GM12878 (cell line): ENCODE measurements at regions not wholly inside any gene's neighbourhood (a gene's known extent, or its start where the extent isn't known, plus 50 kb on each side); places are given as distances from the start of the nearest gene placed in this dataset.

Experiments used
- ATAC-seq: fragments of 200-7000 bp; cut with Tn5 transposase; 3 replicates; pipeline ENCODE4 v1.9.1; 2020; ENCODE audit warnings: mild to moderate bottlenecking, moderate library complexity
- BruUV-seq: library from RNA; stranded (reverse); fragments of 400-500 nt; replicated peaks from 2 replicates; lab custom pipeline; 2021; lab: Mats Ljungman, UMichigan
- CTCF ChIA-PET: fragments of 300-600 bp; sonication (Branson Sonifier 250); formaldehyde crosslinking; extraction: SDS; loops from one replicate; lab custom pipeline; 2021; ENCODE audit warnings: inconsistent platforms; lab: Yijun Ruan, JAX
- POLR2A ChIA-PET: fragments of 350-600 bp; formaldehyde crosslinking; extraction: SDS; loops from one replicate; lab custom pipeline; 2021; ENCODE audit warnings: inconsistent platforms; lab: Charles Lee
- RAD21 ChIA-PET: fragments of 300-600 bp; sonication (Branson Sonifier 250); formaldehyde crosslinking; loops from one replicate; lab custom pipeline; 2023; ENCODE audit warnings: antibody characterized with exemption; ENCODE audit not compliant: unreplicated experiment; lab: Charles Lee
- SMC1A ChIA-PET: fragments of 300-600 bp; sonication (Branson Sonifier 250); formaldehyde crosslinking; loops from one replicate; lab custom pipeline; 2023; ENCODE audit not compliant: unreplicated experiment, uncharacterized antibody; lab: Charles Lee
- DNase-seq: peaks from one replicate; pipeline ENCODE4 v3.0.0-alpha.2; 2011; ENCODE audit warnings: low read depth, low spot score
- FAIRE-seq: peaks from 3 replicates; lab custom pipeline; 2011; peaks lifted over from hg19 to GRCh38; lab: Jason Lieb, UNC
- H2AFZ ChIP-seq: 2 replicates; pipeline ENCODE4 v1.6.0; 2011; ENCODE audit warnings: low read depth, low read length, control low read depth; ENCODE audit not compliant: control insufficient read depth
- H3K27ac ChIP-seq: 2 replicates; pipeline ENCODE4 v1.5.1; 2011; ENCODE audit warnings: control low read depth; ENCODE audit not compliant: control insufficient read depth, insufficient read depth
- H3K27me3 ChIP-seq, 2 experiments: replicated peaks in 1 of 2; 2 replicates each; pipeline versions ENCODE4 v1.6.0 to v1.6.1; 2011; ENCODE audit warnings: low read length in 1 of 2; ENCODE audit not compliant: control insufficient read depth in 2 of 2, insufficient read depth in 2 of 2
- H3K36me3 ChIP-seq, 2 experiments: 2 replicates each; pipeline ENCODE4 v1.5.1; 2011; ENCODE audit warnings: low read length in 1 of 2; ENCODE audit not compliant: control insufficient read depth in 2 of 2, insufficient read depth in 2 of 2
- H3K4me1 ChIP-seq: 2 replicates; pipeline ENCODE4 v1.6.1; 2011; ENCODE audit warnings: mild to moderate bottlenecking, low read length, moderate library complexity, mixed read lengths; ENCODE audit not compliant: control insufficient read depth, insufficient read depth
- H3K4me2 ChIP-seq: 2 replicates; pipeline ENCODE4 v1.6.0; 2011; ENCODE audit warnings: control low read depth; ENCODE audit not compliant: control insufficient read depth, insufficient read depth
- H3K4me3 ChIP-seq: fragments of 200-600 bp; sonication (generic); 2 replicates; pipeline ENCODE4 v1.5.1; 2016
- H3K79me2 ChIP-seq: 2 replicates; pipeline ENCODE4 v1.6.0; 2011; ENCODE audit warnings: low read length; ENCODE audit not compliant: control insufficient read depth, insufficient read depth
- H3K9ac ChIP-seq: 2 replicates; pipeline ENCODE4 v1.8.0; 2011; ENCODE audit warnings: low read length, control low read depth, mixed read lengths; ENCODE audit not compliant: control insufficient read depth, insufficient read depth
- H3K9me3 ChIP-seq: replicated peaks from 3 replicates; pipeline ENCODE4 v1.5.1; 2011; ENCODE audit warnings: mild to moderate bottlenecking, low read length; ENCODE audit not compliant: control insufficient read depth, insufficient read depth
- H4K20me1 ChIP-seq: 2 replicates; pipeline ENCODE4 v1.6.0; 2011; ENCODE audit not compliant: control insufficient read depth, insufficient read depth
- CHD4 ChIP-seq: fragments of 200-600 bp; sonication (generic); IDR thresholded peaks from 2 replicates; pipeline ENCODE4 v1.6.1; 2016; ENCODE audit warnings: mild to moderate bottlenecking
- CREB1 ChIP-seq: IDR thresholded peaks from 2 replicates; pipeline ENCODE4 v1.6.1; 2012; ENCODE audit warnings: low read depth, mild to moderate bottlenecking, inconsistent platforms
- EGR1 ChIP-seq, 2 experiments: IDR thresholded peaks; 1 replicate in 1 of 2; 2 replicates in 1 of 2; pipeline ENCODE4 v1.6.1; 2011 to 2012; ENCODE audit warnings: low read depth in 2 of 2, low read length in 2 of 2, borderline replicate concordance in 1 of 2, mild to moderate bottlenecking in 1 of 2, moderate library complexity in 1 of 2
- NR2C1 ChIP-seq: fragments of 450-650 bp; IDR thresholded peaks from 2 replicates; pipeline ENCODE4 v1.6.1; 2017; ENCODE audit warnings: antibody characterized with exemption, mild to moderate bottlenecking, moderate library complexity
- RCOR1 ChIP-seq: conservative IDR thresholded peaks from 2 replicates; pipeline ENCODE4 v1.6.1; 2012; ENCODE audit warnings: low read depth, low read length, improper control_type of control experiment
- RELA ChIP-seq: fragments of 450-650 bp; IDR thresholded peaks from 2 replicates; pipeline ENCODE4 v1.8.0; 2014; ENCODE audit warnings: borderline replicate concordance; ENCODE audit not compliant: partially characterized antibody
- WGBS: methylation state at CpG from one replicate; pipeline ENCODE4 v1.1.6; 2016; ENCODE audit warnings: low lambda C conversion rate; ENCODE audit not compliant: insufficient replicate concordance, insufficient coverage; ENCODE audit errors: missing lambda C conversion rate; 5-methylcytosine and 5-hydroxymethylcytosine counted together
- in situ Hi-C: fragments of 300-500 bp; cut with MboI; formaldehyde crosslinking; loops from 9 replicates; pipeline ENCODE4 v1.14.3; 2018; ENCODE audit warnings: mixed read lengths
- intact Hi-C: fragments of 100-400 bp; cut with micrococcal nuclease; formaldehyde crosslinking; loops from one replicate; pipeline ENCODE4 v1.14.2; 2022; ENCODE audit not compliant: unreplicated experiment
- TF ChIP-seq, protein P1 (sequence below): fragments of 450-650 bp; IDR thresholded peaks from 2 replicates; pipeline ENCODE4 v1.6.1; 2014; ENCODE audit warnings: mild to moderate bottlenecking
- TF ChIP-seq, protein P2 (sequence below): fragments of 450-650 bp; IDR thresholded peaks from 2 replicates; pipeline ENCODE4 v1.6.1; 2017; ENCODE audit warnings: mild to moderate bottlenecking

DNA sequence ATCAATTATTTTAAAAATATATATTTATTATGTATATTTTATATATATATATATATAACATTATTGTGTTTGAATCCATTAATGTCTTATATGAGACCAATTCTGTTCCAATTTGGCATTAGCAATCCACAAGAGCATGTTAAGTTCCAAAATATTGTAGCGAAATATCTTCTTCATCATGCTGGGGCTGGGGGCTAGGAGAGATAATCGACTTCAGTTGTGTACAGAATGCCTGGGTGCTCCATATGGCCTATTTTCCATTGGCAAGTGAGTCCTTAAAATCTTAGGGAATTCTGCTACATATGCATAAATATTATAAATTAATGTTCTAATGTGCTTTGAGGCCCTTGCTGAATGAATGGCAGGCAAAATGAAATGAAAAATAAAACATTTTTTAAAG, 117.7 kb downstream of the PCDH7 start:
- no peak overlapping the region for H3K4me2 ChIP-seq
- ChIA-PET SMC1A (no interaction called here), CTCF (no interaction called here), POLR2A (no interaction called here), RAD21 (no interaction called here)
- no peaks in the 10 kb centered on the region for H3K9me3 ChIP-seq
- no peak overlapping the region for H3K27ac ChIP-seq
- no peaks in the 10 kb centered on the region for H3K4me1 ChIP-seq
- no peaks in the 10 kb centered on the region for H3K79me2 ChIP-seq
- H3K27me3 ChIP-seq: no peaks in the 10 kb centered on the region
- H3K36me3 ChIP-seq: no peaks in the 10 kb centered on the region
- no peaks in the 10 kb centered on the region for H4K20me1 ChIP-seq
- intact Hi-C loops (no loop called here), in situ Hi-C loops (no loop called here)
- WGBS: 0% methylated on average over 2 of the region's 2 CpGs
- no peak overlapping the region for H3K9ac ChIP-seq
- H2AFZ ChIP-seq: no peak overlapping the region
- TF ChIP-seq RELA (no peak), EGR1 (IDR thresholded peaks at IDR 0.05; ENCODE audit: borderline replicate concordance in 1 of 2, low read depth in 2 of 2, low read length in 2 of 2) (no peak), RCOR1 (no peak), CHD4 (no peak), CREB1 (no peak), NR2C1 (no peak)
- TF ChIP-seq, protein P1, sequence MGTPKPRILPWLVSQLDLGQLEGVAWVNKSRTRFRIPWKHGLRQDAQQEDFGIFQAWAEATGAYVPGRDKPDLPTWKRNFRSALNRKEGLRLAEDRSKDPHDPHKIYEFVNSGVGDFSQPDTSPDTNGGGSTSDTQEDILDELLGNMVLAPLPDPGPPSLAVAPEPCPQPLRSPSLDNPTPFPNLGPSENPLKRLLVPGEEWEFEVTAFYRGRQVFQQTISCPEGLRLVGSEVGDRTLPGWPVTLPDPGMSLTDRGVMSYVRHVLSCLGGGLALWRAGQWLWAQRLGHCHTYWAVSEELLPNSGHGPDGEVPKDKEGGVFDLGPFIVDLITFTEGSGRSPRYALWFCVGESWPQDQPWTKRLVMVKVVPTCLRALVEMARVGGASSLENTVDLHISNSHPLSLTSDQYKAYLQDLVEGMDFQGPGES: no peak
- TF ChIP-seq, protein P2, sequence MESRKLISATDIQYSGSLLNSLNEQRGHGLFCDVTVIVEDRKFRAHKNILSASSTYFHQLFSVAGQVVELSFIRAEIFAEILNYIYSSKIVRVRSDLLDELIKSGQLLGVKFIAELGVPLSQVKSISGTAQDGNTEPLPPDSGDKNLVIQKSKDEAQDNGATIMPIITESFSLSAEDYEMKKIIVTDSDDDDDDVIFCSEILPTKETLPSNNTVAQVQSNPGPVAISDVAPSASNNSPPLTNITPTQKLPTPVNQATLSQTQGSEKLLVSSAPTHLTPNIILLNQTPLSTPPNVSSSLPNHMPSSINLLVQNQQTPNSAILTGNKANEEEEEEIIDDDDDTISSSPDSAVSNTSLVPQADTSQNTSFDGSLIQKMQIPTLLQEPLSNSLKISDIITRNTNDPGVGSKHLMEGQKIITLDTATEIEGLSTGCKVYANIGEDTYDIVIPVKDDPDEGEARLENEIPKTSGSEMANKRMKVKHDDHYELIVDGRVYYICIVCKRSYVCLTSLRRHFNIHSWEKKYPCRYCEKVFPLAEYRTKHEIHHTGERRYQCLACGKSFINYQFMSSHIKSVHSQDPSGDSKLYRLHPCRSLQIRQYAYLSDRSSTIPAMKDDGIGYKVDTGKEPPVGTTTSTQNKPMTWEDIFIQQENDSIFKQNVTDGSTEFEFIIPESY: no peak
- TF ChIP-seq, all 136 proteins: peak for 0
- no peak for DNase-seq
- FAIRE-seq: no peak
- no peak for ATAC-seq
- no peak overlapping the region for H3K4me3 ChIP-seq
- BruUV-seq: no TSS peak
